ENCODE measurements at regions not wholly inside any gene's neighbourhood (a gene's known extent, or its start where the extent isn't known, plus 50 kb on each side); places are given as distances from the start of the nearest gene placed in this dataset.
"Not testable (repeated sequence)": the region's sequence is repeated elsewhere in the genome, so short reads cannot be mapped to it uniquely, and the experiment has no call there.

- no peak overlapping the region for H3K4me3 Mint-ChIP-seq (ENCODE audit: low read depth)
- no peaks in the 10 kb centered on the region for H3K27me3 Mint-ChIP-seq
- H3K27ac Mint-ChIP-seq, result no peak overlapping the region
These were observed 223.5 kb upstream of the CAND1 start for GRCh38 chr12:67045650-67046049.

GRCh38 chr12:67046062-67046461 is 223.1 kb upstream of the CAND1 start:
- no peak for TF ChIP-seq CTCF (IDR thresholded peaks at IDR 0.05; ENCODE audit: unreplicated experiment)
- H3K4me1 Mint-ChIP-seq (ENCODE audit: low read depth), result peaks cover 7% of the 10 kb centered on the region
- DNase-seq (ENCODE audit: low spot score, unreplicated experiment), result no peak

More at GRCh38 chr12:67045650-67046049, 223.5 kb upstream of the CAND1 start:
- H3K36me3 Mint-ChIP-seq (ENCODE audit: insufficient read depth), result no peaks in the 10 kb centered on the region
- DNase-seq (ENCODE audit: low spot score, unreplicated experiment), result no peak
- no peaks in the 10 kb centered on the region for H3K9me3 Mint-ChIP-seq (ENCODE audit: low read depth)
- H3K4me1 Mint-ChIP-seq (ENCODE audit: low read depth), result peaks cover 7% of the 10 kb centered on the region
- TF ChIP-seq CTCF (IDR thresholded peaks at IDR 0.05; ENCODE audit: unreplicated experiment), result no peak

GRCh38 chr12:67047634-67048033 is 221.5 kb upstream of the CAND1 start:
- no peaks in the 10 kb centered on the region for H3K27me3 Mint-ChIP-seq
- no peak overlapping the region for H3K4me3 Mint-ChIP-seq (ENCODE audit: low read depth)
- no peaks in the 10 kb centered on the region for H3K36me3 Mint-ChIP-seq (ENCODE audit: insufficient read depth)
- no peak for DNase-seq (ENCODE audit: low spot score, unreplicated experiment)
- H3K4me1 Mint-ChIP-seq (ENCODE audit: low read depth), result peaks cover 5% of the 10 kb centered on the region
- no peaks in the 10 kb centered on the region for H3K9me3 Mint-ChIP-seq (ENCODE audit: low read depth)
- no peak overlapping the region for H3K27ac Mint-ChIP-seq
- TF ChIP-seq CTCF (IDR thresholded peaks at IDR 0.05; ENCODE audit: unreplicated experiment), result no peak

More at GRCh38 chr12:67046062-67046461, 223.1 kb upstream of the CAND1 start:
- Mint-ChIP-seq H3K27me3 (no peaks in the 10 kb centered on the region), H3K9me3 (ENCODE audit: low read depth) (no peaks in the 10 kb centered on the region), H3K27ac (no peak overlapping the region), H3K36me3 (ENCODE audit: insufficient read depth) (no peaks in the 10 kb centered on the region), H3K4me3 (ENCODE audit: low read depth) (no peak overlapping the region)

GRCh38 chr12:67048371-67048770 is 220.8 kb upstream of the CAND1 start:
- TF ChIP-seq CTCF (IDR thresholded peaks at IDR 0.05; ENCODE audit: unreplicated experiment), result no peak
- Mint-ChIP-seq H3K27ac (no peak overlapping the region), H3K9me3 (ENCODE audit: low read depth) (no peaks in the 10 kb centered on the region), H3K4me3 (ENCODE audit: low read depth) (no peak overlapping the region), H3K36me3 (ENCODE audit: insufficient read depth) (no peaks in the 10 kb centered on the region), H3K27me3 (no peaks in the 10 kb centered on the region), H3K4me1 (ENCODE audit: low read depth) (peaks cover under 1% of the 10 kb centered on the region)
- no peak for DNase-seq (ENCODE audit: low spot score, unreplicated experiment)

- not testable (repeated sequence) for H3K27ac Mint-ChIP-seq; H3K27me3 Mint-ChIP-seq; DNase-seq (ENCODE audit: low spot score, unreplicated experiment); H3K4me3 Mint-ChIP-seq (ENCODE audit: low read depth); H3K4me1 Mint-ChIP-seq (ENCODE audit: low read depth); H3K9me3 Mint-ChIP-seq (ENCODE audit: low read depth); H3K36me3 Mint-ChIP-seq (ENCODE audit: insufficient read depth)
These were observed 220.0 kb upstream of the CAND1 start for GRCh38 chr12:67049199-67049598.

GRCh38 chr12:67052981-67053380 is 216.2 kb upstream of the CAND1 start:
- no peaks in the 10 kb centered on the region for H3K9me3 Mint-ChIP-seq (ENCODE audit: low read depth)
- TF ChIP-seq CTCF (IDR thresholded peaks at IDR 0.05; ENCODE audit: unreplicated experiment), result no peak
- H3K27ac Mint-ChIP-seq, result no peak overlapping the region
- no peaks in the 10 kb centered on the region for H3K27me3 Mint-ChIP-seq
- no peaks in the 10 kb centered on the region for H3K36me3 Mint-ChIP-seq (ENCODE audit: insufficient read depth)
- H3K4me1 Mint-ChIP-seq (ENCODE audit: low read depth), result no peaks in the 10 kb centered on the region
- no peak for DNase-seq (ENCODE audit: low spot score, unreplicated experiment)
- H3K4me3 Mint-ChIP-seq (ENCODE audit: low read depth), result no peak overlapping the region
